Transverse colon (tissue), 4 donors: ENCODE measurements at regions not wholly inside any gene's neighbourhood (a gene's known extent, or its start where the extent isn't known, plus 50 kb on each side); places are given as distances from the start of the nearest gene placed in this dataset.

Source experiments
- DNase-seq: peaks from one replicate; pipeline ENCODE4 v3.0.0-alpha.2; 2019
- H3K27ac ChIP-seq, 4 donors: fragments of 200-600 bp; sonication (generic); 2 replicates each; pipeline ENCODE4 v1.5.1; 2016 to 2018; ENCODE audit warnings: inconsistent platforms in 4 of 4
- H3K27me3 ChIP-seq: fragments of 200-600 bp; sonication (generic); 2 replicates; pipeline ENCODE4 v1.5.1; 2017; ENCODE audit warnings: inconsistent platforms
- H3K36me3 ChIP-seq, 4 donors: fragments of 200-600 bp; sonication (generic); 2 replicates each; pipeline ENCODE4 v1.5.1; 2017 to 2019; ENCODE audit warnings: inconsistent platforms in 4 of 4
- H3K4me1 ChIP-seq, 4 donors: fragments of 200-600 bp; sonication (generic); 2 replicates each; pipeline ENCODE4 v1.5.1; 2017 to 2020; ENCODE audit warnings: inconsistent platforms in 4 of 4
- H3K4me3 ChIP-seq, 4 donors: fragments of 200-600 bp; sonication (generic); 1 replicate in 1 of 4; 2 replicates in 3 of 4; pipeline versions ENCODE4 v1.5.1 to v1.6.1; 2017 to 2019; ENCODE audit warnings: inconsistent platforms in 4 of 4
- H3K9me3 ChIP-seq, 2 donors: fragments of 200-600 bp; sonication (generic); 2 replicates each; pipeline ENCODE4 v1.5.1; 2017 to 2019; ENCODE audit warnings: inconsistent platforms in 2 of 2
- CTCF ChIP-seq, 5 experiments: fragments of 200-600 bp in 3 of 5; fragments of 450-650 bp in 2 of 5; sonication (generic) in 3 of 5; IDR thresholded peaks; 1 replicate in 2 of 5; 2 replicates in 3 of 5; pipeline ENCODE4 v1.5.1; 2016 to 2017; ENCODE audit warnings: antibody characterized with exemption in 5 of 5, inconsistent platforms in 3 of 5, mild to moderate bottlenecking in 2 of 5, moderate library complexity in 1 of 5
- EP300 ChIP-seq: sonication (generic); formaldehyde crosslinking; IDR thresholded peaks from one replicate; pipeline ENCODE4 v1.6.1; 2017; ENCODE audit warnings: antibody characterized with exemption, low read depth
- POLR2A ChIP-seq: fragments of 450-650 bp; IDR thresholded peaks from one replicate; pipeline ENCODE4 v1.6.1; 2016; ENCODE audit warnings: antibody characterized with exemption, mild to moderate bottlenecking, moderate library complexity
- POLR2AphosphoS5 ChIP-seq, 3 donors: sonication (generic); formaldehyde crosslinking; IDR thresholded peaks; one replicate each; pipeline ENCODE4 v1.6.1; 2016; ENCODE audit warnings: antibody characterized with exemption in 3 of 3
- WGBS, 2 donors: methylation state at CpG; one replicate each; pipeline ENCODE4 v1.1.5; 2018; ENCODE audit warnings: low coverage in 1 of 2; 5-methylcytosine and 5-hydroxymethylcytosine counted together
- in situ Hi-C, 4 donors: fragments of 200-750 bp; cut with MboI; loops; one replicate each; pipeline versions ENCODE4 v1.15.0 to v1.15.1; 2017; ENCODE audit warnings: low sequenced_read_pairs in 3 of 4, low pct_ligation_motif_present in 1 of 4, low pct_unique_long_range_greater_than_20kb in 1 of 4
- intact Hi-C: fragments of 100-400 bp; cut with DNase I; formaldehyde crosslinking; loops from one replicate; pipeline ENCODE4 v1.15.1; 2023; ENCODE audit warnings: low total_unique reads

DNA sequence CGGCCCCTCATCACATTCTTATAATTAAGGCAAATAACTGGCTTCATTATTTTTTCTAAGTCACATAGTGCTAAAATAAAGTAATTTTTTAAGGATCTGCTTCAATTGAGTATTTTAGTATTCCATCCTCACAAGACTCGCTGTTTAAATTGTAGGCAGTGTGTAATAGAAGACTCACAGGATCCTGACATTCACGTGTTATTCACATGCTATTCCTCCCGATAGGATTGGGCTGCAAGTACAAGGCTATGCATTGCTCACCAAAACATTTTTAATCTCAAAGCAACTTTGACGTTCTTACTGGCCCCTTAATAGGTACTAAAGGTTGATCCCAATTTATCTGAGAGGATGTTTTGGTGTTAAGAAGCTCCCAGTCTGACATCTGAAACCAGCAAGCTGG lies 127.6 kb upstream of the L3MBTL4 start:
- H3K27me3 ChIP-seq = no peaks in the 10 kb centered on the region
- no peaks in the 10 kb centered on the region for H3K4me1 ChIP-seq
- no peak overlapping the region for H3K27ac ChIP-seq
- intact Hi-C loops (loop anchor here (2.0 kb wide), 1 partner anchor 345 kb away; no protein-coding TSS in a partner anchor), in situ Hi-C loops (loop anchor here in 3 of 4 donors (10.0 to 25.0 kb wide), 3 partner anchors 343 to 470 kb away; no protein-coding TSS in a partner anchor)
- WGBS, 2 donors = 65 to 66% methylated on average over 3 to 5 of the region's 5 CpGs
- TF ChIP-seq POLR2A (no peak), POLR2AphosphoS5 (IDR thresholded peaks at IDR 0.05) (no peak), CTCF (IDR thresholded peaks at IDR 0.05) (no peak), EP300 (no peak)
- no peak for DNase-seq
- H3K9me3 ChIP-seq = no peaks in the 10 kb centered on the region
- no peak overlapping the region for H3K4me3 ChIP-seq
- H3K36me3 ChIP-seq = no peaks in the 10 kb centered on the region

- H3K4me1 ChIP-seq = no peaks in the 10 kb centered on the region
- WGBS, 2 donors = 36 to 37% methylated on average over 8 of the region's 8 CpGs
- H3K27me3 ChIP-seq = no peaks in the 10 kb centered on the region
- H3K9me3 ChIP-seq = no peaks in the 10 kb centered on the region
- intact Hi-C loops = loop anchor here (2.0 kb wide), 1 partner anchor 343 kb away; no protein-coding TSS in a partner anchor
- H3K27ac ChIP-seq = no peak overlapping the region
- DNase-seq = no peak
- H3K36me3 ChIP-seq = no peaks in the 10 kb centered on the region
- in situ Hi-C loops = loop anchor here in 3 of 4 donors (10.0 to 25.0 kb wide), 3 partner anchors 341 to 469 kb away; no protein-coding TSS in a partner anchor
- TF ChIP-seq POLR2A (no peak), CTCF (IDR thresholded peaks at IDR 0.05) (peak; percentile 33 to 50 (median 42))
- no peak overlapping the region for H3K4me3 ChIP-seq
Observed at GRCh38 chr18:6543330-6543908, 128.7 kb upstream of the L3MBTL4 start.

- H3K9me3 ChIP-seq = no peaks in the 10 kb centered on the region
- 76 to 100% methylated on average over 2 to 4 of the region's 4 CpGs for whole genome bisulfite sequencing, 2 donors
- in situ Hi-C loops (loop anchor here in 3 of 4 donors (10.0 to 25.0 kb wide), 3 partner anchors 339 to 466 kb away; no protein-coding TSS in a partner anchor), intact Hi-C loops (no loop called here)
- no peak for TF ChIP-seq EP300
- TF ChIP-seq POLR2A = no peak
- no peak for TF ChIP-seq CTCF (IDR thresholded peaks at IDR 0.05)
- no peak for TF ChIP-seq POLR2AphosphoS5 (IDR thresholded peaks at IDR 0.05)
- DNase-seq = no peak
- H3K4me1 ChIP-seq = no peaks in the 10 kb centered on the region
- H3K36me3 ChIP-seq = no peaks in the 10 kb centered on the region
- no peak overlapping the region for H3K4me3 ChIP-seq
- H3K27me3 ChIP-seq = no peaks in the 10 kb centered on the region
- H3K27ac ChIP-seq = no peak overlapping the region
Observed at GRCh38 chr18:6546229-6546628, 131.5 kb upstream of the L3MBTL4 start.

DNA sequence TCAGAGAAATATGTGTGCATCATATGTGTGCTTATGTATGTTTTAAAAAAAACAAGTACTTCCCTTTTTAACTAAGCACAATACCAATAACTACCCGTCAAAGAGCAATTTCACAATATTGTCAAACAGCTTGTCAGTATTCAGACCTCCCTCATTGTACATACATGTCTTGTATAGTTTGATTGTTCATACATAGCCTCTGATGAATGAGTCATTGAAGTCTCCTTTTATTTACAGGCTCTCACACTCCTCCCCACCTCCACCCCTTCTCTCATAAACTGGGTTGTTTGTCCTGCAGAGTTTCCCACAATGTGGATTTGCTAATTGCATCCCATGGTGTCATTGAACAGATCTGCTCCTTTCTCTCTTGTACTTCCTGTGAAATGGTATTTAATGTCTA lies 132.8 kb upstream of the L3MBTL4 start:
- Histone ChIP-seq H3K4me3 (no peak overlapping the region), H3K4me1 (no peaks in the 10 kb centered on the region), H3K27me3 (no peaks in the 10 kb centered on the region), H3K9me3 (no peaks in the 10 kb centered on the region), H3K27ac (no peak overlapping the region), H3K36me3 (no peaks in the 10 kb centered on the region)
- intact Hi-C loops = no loop called here
- in situ Hi-C loops = loop anchor here in 3 of 4 donors (10.0 to 25.0 kb wide), 3 partner anchors 337 to 465 kb away; no protein-coding TSS in a partner anchor
- TF ChIP-seq CTCF (IDR thresholded peaks at IDR 0.05) (no peak), POLR2AphosphoS5 (IDR thresholded peaks at IDR 0.05) (no peak), EP300 (no peak), POLR2A (no peak)
- no peak for DNase-seq
- 41 to 45% methylated on average over 1 of the region's 1 CpG for WGBS, 2 donors
